NOMO-1 (cell line): ENCODE measurements at regions not wholly inside any gene's neighbourhood (a gene's known extent, or its start where the extent isn't known, plus 50 kb on each side); places are given as distances from the start of the nearest gene placed in this dataset.

Experiments
- DNase-seq, 2 experiments: peaks; one replicate each; lab custom pipeline; 2025; ENCODE audit not compliant: unreplicated experiment in 2 of 2; lab: John Stamatoyannopoulos, UW

GRCh38 chr10:88161756-88162155 is 298.3 kb downstream of the PTEN start:
- DNase-seq, result no peak

- peak in 1 of 2 experiments; percentile 50 for DNase-seq
These were observed 299.4 kb downstream of the PTEN start for GRCh38 chr10:88162852-88163251.

DNA sequence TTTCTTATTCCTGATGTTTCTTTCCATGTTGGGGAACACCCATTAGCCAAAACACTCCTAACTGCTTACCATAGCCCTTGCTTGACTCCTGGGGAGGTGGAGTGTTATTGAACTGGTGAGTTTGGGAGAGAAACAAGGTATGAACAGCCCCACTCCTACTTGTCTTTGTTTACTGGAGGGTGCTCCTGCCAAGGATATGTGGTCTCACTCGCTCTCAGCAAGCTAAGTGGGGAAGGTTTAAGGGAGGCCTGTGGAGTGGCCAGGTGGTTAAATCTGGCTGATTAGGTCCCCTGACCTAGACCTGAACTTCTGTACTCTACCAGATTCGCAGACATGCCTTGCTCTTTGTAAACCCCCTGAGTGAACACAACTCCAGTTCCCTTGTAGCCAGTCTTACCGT is 300.1 kb downstream of the PTEN start:
- no peak for DNase-seq

DNA sequence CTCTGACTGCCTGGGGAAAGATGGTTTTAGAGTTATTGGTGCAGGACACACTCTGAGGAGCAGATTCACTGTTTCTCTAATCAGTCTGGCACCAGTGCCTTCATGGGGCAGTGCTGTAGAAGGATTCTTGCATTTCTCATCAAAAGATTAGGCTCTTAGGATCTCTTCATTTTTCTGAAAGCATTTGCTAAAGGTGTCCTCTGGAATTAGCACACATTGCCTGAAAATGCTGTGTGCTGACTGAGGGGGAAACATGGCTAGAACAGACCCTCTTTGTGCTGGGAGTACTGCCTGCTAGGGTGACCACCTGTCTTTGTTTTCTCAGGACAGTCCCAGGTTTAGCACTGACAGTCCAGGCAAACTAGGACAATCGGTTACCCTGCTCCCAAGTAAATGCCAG is 301.0 kb downstream of the PTEN start:
- no peak for DNase-seq

DNA sequence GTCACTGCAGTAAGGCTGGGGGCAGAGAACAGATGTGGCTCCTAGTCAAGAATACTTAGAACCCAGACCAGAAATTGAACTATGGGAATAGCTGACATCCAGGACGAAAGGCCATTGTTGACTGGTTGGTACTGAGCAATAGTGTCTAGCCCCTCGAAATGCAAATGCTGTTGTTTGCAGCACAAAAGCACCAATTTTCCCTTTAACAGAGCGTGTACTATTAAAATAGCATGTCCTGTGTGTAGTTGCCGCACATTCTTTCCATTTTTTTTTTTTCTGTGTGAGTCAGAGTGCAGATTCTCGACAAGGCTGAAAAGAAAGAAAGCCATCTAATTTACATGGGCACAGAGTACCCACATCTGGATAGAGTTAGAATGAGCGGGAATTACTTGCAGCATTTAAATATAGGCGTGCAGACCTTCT is 302.4 kb downstream of the PTEN start:
- no peak for DNase-seq

DNA sequence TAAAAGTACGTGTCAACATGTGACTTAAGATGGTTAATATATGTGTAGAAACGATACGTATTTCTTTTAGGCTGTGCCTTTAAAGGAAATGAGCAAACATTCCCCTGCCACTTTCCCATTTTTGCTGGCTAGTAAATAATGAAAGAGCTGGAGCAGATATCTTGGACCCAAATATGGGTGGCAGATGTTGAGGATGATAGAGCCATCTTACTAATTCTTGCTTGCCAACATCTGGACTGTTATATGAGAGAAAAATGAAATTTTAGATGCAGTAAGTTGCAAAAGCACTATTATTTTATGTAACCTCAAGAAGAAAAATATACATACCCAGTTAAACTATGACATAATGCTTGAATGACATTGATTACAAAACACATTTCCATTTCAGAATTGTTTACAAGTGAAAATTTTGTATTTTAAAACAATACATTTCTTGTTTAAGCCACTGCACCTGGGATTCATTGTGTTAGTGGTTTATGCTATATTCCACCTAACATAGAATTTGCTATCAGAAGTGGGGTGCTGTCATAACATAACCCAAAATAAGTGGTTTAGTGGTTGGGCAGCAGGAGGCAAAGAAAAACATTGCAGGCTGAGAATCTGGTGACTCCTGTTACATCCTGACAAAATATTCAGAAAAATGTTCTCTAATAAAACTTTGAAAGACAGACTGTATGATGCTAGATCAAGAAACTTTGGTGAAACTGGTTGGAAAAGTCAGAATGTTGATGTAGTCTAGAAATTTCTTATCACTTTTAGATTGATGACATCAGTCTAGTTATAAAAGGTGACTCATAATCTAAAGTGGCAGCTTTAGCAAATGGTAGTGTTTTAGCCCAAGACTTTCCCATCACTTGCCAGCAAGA is 305.0 kb downstream of the PTEN start:
- DNase-seq, result no peak

- DNase-seq, result no peak
These were observed 305.6 kb downstream of the PTEN start for GRCh38 chr10:88169037-88169319.

GRCh38 chr10:88170628-88171027 is 307.2 kb downstream of the PTEN start:
- no peak for DNase-seq

GRCh38 chr10:88172159-88172558 is 308.7 kb downstream of the PTEN start:
- DNase-seq, result no peak

DNA sequence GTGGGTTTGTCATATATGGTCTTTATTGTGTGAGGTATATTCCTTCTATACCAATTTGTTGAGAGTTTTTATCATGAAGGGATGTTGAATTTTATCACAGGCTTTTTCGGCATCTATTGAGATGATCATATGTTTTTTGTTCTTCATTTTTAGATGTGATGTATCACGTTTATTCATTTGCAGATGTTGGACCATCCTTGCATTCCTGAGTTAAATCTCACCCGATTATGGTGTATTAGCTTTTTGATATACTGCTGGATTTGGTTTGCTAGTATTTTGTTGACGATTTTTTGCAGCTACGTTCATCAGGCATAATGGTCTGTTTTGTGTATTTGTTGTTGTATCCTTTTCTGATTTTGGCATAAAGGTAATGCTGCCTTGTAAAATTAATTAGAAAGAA is 311.0 kb downstream of the PTEN start:
- no peak for DNase-seq

GRCh38 chr10:88178758-88179157 is 315.3 kb downstream of the PTEN start:
- no peak for DNase-seq

GRCh38 chr10:88179831-88180230 is 316.4 kb downstream of the PTEN start:
- DNase-seq, result no peak

DNA sequence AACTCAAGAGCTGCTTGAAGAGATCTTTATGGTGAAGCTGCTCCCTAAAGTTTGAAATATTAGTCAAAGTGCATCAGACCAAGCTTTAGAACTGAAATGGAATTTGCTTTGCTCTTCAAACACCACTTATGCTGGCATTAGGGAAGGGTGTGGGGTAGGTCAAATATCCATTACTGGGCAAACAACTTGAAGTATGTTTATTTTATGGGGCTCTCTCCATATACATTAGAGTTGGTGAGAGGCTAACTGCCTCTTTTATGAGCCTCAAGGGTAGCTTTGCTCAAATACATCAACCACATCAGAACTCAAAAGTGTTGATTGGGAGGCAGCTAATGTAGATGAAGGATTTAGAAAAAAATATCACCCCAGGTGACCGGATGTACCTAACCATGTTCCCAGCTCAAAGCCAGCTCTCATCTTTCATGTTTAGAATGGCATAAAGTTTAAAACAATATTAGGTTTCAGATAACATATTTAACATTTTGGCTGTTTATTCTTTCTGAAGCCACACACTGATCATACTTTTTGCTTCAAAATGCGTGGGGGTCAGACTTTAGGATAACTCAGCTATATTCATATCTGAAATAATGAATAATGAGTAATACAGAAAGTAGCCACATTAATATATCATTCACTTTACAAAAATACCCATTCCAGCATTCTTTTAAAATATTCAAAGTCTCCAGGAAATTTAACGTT is 318.6 kb downstream of the PTEN start:
- no peak for DNase-seq

- DNase-seq, result no peak
These were observed 319.1 kb downstream of the PTEN start for GRCh38 chr10:88182601-88182930.

DNA sequence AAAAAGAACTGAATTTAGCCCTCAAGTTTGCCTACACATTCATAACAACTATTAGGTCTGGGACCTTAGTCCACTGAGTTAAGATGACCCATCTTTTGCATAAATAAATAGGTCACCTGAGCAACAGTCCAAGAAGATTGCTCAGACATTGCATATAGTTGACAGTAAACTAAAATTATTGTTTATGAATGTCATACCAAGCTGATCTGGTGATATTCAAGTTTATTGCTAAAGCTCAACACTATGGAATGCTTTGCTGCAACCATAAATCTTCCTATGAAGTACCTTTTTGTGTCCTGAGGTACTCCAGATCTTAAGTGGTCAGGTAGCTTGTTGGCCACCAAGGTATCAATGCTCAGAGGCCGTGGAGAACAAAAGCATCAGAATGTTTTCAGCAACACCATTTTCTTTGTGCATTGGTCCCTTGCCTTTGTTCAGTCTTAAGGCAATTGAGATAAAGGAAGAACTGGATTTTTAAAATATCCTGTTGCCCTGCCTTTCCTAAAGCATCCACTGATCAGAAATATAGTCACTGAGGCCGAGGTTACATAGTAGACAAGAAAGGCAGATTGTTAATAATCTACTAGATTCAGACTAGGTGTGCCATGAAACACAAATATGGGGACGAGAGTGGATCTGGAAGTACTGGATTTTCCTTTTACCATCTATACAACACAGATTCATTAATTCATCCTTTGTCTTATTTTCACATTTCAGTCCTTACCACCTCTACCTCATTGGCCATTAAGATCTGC is 321.3 kb downstream of the PTEN start:
- DNase-seq, result no peak

DNA sequence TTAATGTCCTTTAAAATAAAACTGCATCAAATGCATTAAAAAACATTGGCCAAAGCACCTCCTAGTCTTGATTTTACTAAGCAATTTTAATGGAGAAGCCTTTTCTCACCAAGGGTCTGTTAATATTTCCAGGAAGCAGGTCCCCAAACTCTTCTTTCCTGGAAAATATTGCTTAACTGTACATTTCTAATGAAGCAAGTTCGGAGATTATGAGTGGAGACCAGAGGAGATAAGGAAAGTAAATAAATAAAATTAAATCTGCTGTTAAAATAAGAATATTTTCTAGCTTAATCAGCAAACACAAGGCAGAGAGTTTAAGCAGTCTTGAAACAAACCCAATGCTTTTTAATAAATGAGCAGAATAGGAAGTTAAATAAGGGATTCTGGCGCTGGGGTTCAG is 322.4 kb downstream of the PTEN start:
- no peak for DNase-seq

GRCh38 chr10:88186335-88186734 is 322.9 kb downstream of the PTEN start:
- DNase-seq, result no peak

GRCh38 chr10:88187472-88187871 is 324.0 kb downstream of the PTEN start:
- peak; percentile 37 to 91 for DNase-seq

DNA sequence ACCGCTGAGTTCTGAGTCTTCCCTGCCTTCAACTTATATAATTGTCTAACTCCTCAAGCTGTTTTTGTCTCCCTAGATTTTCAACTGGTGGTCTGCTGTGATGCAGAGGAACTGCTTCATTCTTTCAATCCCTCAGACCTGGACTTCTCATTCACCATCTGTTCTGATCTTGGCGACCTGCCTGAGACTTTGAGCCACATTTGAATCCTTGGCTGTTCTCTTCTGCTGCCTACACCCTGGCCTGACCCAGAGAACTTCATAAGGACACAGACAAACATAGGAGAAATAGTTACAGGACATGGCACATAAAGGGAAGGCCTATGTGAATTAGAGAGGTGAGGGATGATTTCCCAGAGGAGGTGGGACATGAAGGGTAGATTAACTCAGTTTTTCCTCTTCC is 326.7 kb downstream of the PTEN start:
- DNase-seq, result no peak

- DNase-seq, result no peak
These were observed 327.3 kb downstream of the PTEN start for GRCh38 chr10:88190540-88191235.

GRCh38 chr10:88193018-88193417 is 329.6 kb downstream of the PTEN start:
- DNase-seq, result no peak
